Nephron (organoid): ENCODE measurements at regions not wholly inside any gene's neighbourhood (a gene's known extent, or its start where the extent isn't known, plus 50 kb on each side); places are given as distances from the start of the nearest gene placed in this dataset.

Source experiments
- H3K27ac Mint-ChIP-seq, 3 experiments: 2 replicates each; pipeline ENCODE4 v1.8.0; 2020; ENCODE audit warnings: mixed read lengths in 3 of 3, mild to moderate bottlenecking in 2 of 3, moderate library complexity in 1 of 3
- H3K27me3 Mint-ChIP-seq: 2 replicates; pipeline ENCODE4 v1.8.0; 2021; ENCODE audit warnings: low read depth, mild to moderate bottlenecking, moderate library complexity, mixed read lengths
- H3K36me3 Mint-ChIP-seq: 2 replicates; pipeline ENCODE4 v1.8.0; 2020; ENCODE audit warnings: low read depth, mixed read lengths
- H3K4me1 Mint-ChIP-seq: 2 replicates; pipeline ENCODE4 v1.8.0; 2020; ENCODE audit warnings: mixed read lengths
- H3K4me3 Mint-ChIP-seq, 3 experiments: 2 replicates each; pipeline ENCODE4 v1.8.0; 2020; ENCODE audit warnings: mild to moderate bottlenecking in 3 of 3, mixed read lengths in 3 of 3, moderate library complexity in 2 of 3
- H3K9me3 Mint-ChIP-seq: 2 replicates; pipeline ENCODE4 v1.8.0; 2020; ENCODE audit warnings: mixed read lengths
- CTCF ChIP-seq, 3 experiments: fragments of 200-600 bp; sonication (generic); IDR thresholded peaks; one replicate each; pipeline ENCODE4 v1.5.0; 2021; ENCODE audit warnings: antibody characterized with exemption in 3 of 3; ENCODE audit not compliant: unreplicated experiment in 3 of 3

DNA sequence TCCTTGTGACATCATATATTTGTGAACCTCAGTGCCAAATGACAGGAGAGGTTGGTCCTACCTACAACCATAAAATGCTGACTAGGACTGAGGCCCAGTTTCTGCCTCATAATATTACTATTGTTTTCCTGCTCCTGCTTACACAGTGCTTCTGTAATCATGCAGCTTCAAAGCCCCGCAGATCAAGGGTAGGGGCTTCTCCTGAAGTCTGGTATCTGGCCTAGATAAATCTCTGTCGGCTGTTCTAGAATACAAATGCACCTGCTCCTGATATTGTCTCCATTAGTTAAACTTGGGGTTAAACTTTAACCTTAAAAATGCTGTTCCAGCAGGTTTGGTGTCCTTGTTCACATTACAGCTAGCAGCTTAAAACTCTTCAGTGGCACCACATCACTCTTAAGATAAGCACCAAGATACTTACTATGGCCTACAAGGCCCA lies 552.4 kb downstream of the TUSC7 start:
- no peak for TF ChIP-seq CTCF (IDR thresholded peaks at IDR 0.05; ENCODE audit: unreplicated experiment in 3 of 3)
- no peaks in the 10 kb centered on the region for H3K4me1 Mint-ChIP-seq
- no peaks in the 10 kb centered on the region for H3K9me3 Mint-ChIP-seq
- no peaks in the 10 kb centered on the region for H3K36me3 Mint-ChIP-seq
- H3K27ac Mint-ChIP-seq, result peak overlapping the region in 2 of 3 experiments; percentile 51
- H3K4me3 Mint-ChIP-seq, result no peak overlapping the region
- H3K27me3 Mint-ChIP-seq, result no peaks in the 10 kb centered on the region

GRCh38 chr3:117263270-117263669 lies 553.7 kb downstream of the TUSC7 start:
- TF ChIP-seq CTCF (IDR thresholded peaks at IDR 0.05; ENCODE audit: unreplicated experiment in 3 of 3), result no peak
- Mint-ChIP-seq H3K9me3 (no peaks in the 10 kb centered on the region), H3K27ac (no peak overlapping the region), H3K4me3 (no peak overlapping the region), H3K4me1 (no peaks in the 10 kb centered on the region), H3K27me3 (no peaks in the 10 kb centered on the region), H3K36me3 (no peaks in the 10 kb centered on the region)

- Mint-ChIP-seq H3K27ac (no peak overlapping the region), H3K9me3 (no peaks in the 10 kb centered on the region), H3K27me3 (no peaks in the 10 kb centered on the region), H3K4me1 (no peaks in the 10 kb centered on the region), H3K36me3 (no peaks in the 10 kb centered on the region), H3K4me3 (no peak overlapping the region)
- no peak for TF ChIP-seq CTCF (IDR thresholded peaks at IDR 0.05; ENCODE audit: unreplicated experiment in 3 of 3)
Measured at GRCh38 chr3:117263745-117264144, 554.2 kb downstream of the TUSC7 start.

DNA sequence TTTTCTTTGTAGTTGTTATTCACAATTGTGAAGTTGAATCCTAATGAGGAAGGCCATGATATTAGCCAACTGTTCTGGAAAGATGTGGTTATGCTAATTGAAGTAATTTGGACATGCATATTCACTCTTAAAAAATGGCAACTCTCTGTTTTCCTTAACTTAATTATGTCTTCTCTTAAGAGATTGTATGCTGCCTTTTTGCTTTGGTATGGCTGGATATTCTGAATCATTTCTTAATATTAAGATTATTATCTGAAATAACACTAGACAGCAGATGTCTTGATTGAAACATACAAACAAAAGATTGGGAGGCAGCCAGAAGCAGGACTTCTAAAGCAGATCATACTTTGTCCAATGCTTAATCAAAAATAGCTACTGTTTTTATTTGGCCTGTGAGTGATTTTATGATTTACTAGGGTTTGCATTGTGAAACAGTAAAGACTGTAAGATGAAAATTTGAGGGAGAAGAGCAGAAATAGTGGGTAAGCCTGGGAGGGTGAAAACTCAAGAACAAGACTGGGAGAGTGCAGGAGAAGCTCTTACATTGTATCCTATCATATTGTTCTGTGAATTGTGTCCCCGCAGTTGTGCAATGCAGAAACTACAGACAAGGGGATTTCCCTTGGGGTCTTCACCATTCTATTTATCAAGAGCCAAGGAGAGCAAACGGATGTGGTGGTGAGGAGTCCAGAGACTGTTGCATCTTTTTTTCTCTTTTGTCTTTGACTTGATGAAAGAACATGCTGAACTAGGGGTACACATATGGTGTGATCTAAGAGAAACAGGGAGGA lies 554.8 kb downstream of the TUSC7 start:
- no peak for TF ChIP-seq CTCF (IDR thresholded peaks at IDR 0.05; ENCODE audit: unreplicated experiment in 3 of 3)
- Mint-ChIP-seq H3K4me1 (no peaks in the 10 kb centered on the region), H3K36me3 (no peaks in the 10 kb centered on the region), H3K9me3 (no peaks in the 10 kb centered on the region), H3K27me3 (no peaks in the 10 kb centered on the region), H3K4me3 (no peak overlapping the region), H3K27ac (no peak overlapping the region)

DNA sequence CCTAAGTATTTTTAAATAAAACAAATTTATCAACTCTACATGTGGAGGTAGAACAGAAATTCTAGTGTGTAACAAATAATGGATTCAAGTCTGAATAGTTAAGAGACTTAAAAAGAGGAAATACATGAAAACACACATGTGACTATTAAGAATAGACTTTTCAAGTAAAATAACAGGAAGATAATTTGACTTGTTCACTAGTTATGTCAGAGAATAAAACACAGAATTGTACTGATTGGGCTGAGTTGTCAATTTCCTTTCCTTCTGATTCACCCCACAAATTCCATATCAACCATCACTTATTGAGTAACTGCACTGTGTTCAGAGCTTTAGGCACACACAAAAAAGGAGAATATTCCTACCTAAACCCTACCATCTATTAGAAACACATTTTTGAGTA lies 557.2 kb downstream of the TUSC7 start:
- no peaks in the 10 kb centered on the region for H3K27me3 Mint-ChIP-seq
- TF ChIP-seq CTCF (IDR thresholded peaks at IDR 0.05; ENCODE audit: unreplicated experiment in 3 of 3), result no peak
- no peaks in the 10 kb centered on the region for H3K9me3 Mint-ChIP-seq
- H3K4me3 Mint-ChIP-seq, result no peak overlapping the region
- no peaks in the 10 kb centered on the region for H3K36me3 Mint-ChIP-seq
- H3K27ac Mint-ChIP-seq, result no peak overlapping the region
- no peaks in the 10 kb centered on the region for H3K4me1 Mint-ChIP-seq

- no peak for TF ChIP-seq CTCF (IDR thresholded peaks at IDR 0.05; ENCODE audit: unreplicated experiment in 3 of 3)
- no peaks in the 10 kb centered on the region for H3K36me3 Mint-ChIP-seq
- H3K9me3 Mint-ChIP-seq, result no peaks in the 10 kb centered on the region
- H3K27ac Mint-ChIP-seq, result no peak overlapping the region
- H3K27me3 Mint-ChIP-seq, result no peaks in the 10 kb centered on the region
- H3K4me1 Mint-ChIP-seq, result no peaks in the 10 kb centered on the region
- no peak overlapping the region for H3K4me3 Mint-ChIP-seq
Measured at GRCh38 chr3:117268318-117268717, 558.7 kb downstream of the TUSC7 start.
